IMR-90 (cell line): ENCODE measurements at regions not wholly inside any gene's neighbourhood (a gene's known extent, or its start where the extent isn't known, plus 50 kb on each side); places are given as distances from the start of the nearest gene placed in this dataset.

ENCODE experiments used
- POLR2A ChIP-seq: IDR thresholded peaks from 2 replicates; pipeline ENCODE4 v1.6.1; 2012; ENCODE audit warnings: mild to moderate bottlenecking, low read depth, low read length
- RCOR1 ChIP-seq: IDR thresholded peaks from 2 replicates; pipeline ENCODE4 v1.6.1; 2012; ENCODE audit warnings: mild to moderate bottlenecking, low read length, improper control_type of control experiment; ENCODE audit not compliant: insufficient replicate concordance
- SMC3 ChIP-seq: fragments of 150-350 bp; IDR thresholded peaks from 2 replicates; pipeline ENCODE4 v1.6.1; 2016; ENCODE audit warnings: low read depth, mild to moderate bottlenecking, antibody characterized with exemption, low read length, moderate library complexity
- TF ChIP-seq, protein P1 (sequence below): conservative IDR thresholded peaks from 2 replicates; pipeline ENCODE4 v1.5.1; 2012; ENCODE audit warnings: mild to moderate bottlenecking, low read depth, low read length, improper control_type of control experiment

DNA sequence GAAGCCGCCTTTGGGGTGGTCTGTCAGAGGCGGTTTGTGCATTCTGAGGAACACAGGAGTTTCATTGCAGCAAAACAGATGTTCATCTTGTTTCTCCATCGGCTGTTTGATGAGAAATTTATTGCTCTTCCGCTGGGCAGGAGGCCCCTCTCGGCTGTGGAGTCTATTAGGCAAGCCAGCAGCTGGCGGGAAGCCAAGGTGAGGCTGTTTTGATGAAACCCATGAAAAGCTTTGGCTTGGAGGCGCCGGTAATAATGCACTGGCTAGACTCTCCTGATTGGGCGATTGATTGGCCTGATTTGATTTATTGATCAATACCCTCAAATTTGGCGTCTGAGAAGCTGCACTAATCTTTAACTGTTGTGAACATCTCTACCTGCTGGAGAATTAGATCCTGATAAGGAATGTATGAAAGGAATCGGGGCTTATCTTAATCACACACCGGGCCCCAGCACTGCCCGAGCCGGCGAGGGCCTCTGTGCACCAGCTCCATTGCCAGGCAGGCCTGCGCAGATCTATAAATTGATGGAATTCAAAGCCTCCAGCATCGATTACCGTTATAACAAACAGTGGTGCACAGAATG is 187.7 kb downstream of the PHETA1 start:
- TF ChIP-seq, protein P1, sequence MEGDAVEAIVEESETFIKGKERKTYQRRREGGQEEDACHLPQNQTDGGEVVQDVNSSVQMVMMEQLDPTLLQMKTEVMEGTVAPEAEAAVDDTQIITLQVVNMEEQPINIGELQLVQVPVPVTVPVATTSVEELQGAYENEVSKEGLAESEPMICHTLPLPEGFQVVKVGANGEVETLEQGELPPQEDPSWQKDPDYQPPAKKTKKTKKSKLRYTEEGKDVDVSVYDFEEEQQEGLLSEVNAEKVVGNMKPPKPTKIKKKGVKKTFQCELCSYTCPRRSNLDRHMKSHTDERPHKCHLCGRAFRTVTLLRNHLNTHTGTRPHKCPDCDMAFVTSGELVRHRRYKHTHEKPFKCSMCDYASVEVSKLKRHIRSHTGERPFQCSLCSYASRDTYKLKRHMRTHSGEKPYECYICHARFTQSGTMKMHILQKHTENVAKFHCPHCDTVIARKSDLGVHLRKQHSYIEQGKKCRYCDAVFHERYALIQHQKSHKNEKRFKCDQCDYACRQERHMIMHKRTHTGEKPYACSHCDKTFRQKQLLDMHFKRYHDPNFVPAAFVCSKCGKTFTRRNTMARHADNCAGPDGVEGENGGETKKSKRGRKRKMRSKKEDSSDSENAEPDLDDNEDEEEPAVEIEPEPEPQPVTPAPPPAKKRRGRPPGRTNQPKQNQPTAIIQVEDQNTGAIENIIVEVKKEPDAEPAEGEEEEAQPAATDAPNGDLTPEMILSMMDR = no peak
- TF ChIP-seq SMC3 (no peak), RCOR1 (no peak), POLR2A (no peak)
